IPS DF 6.9 (cell line): ENCODE measurements at regions not wholly inside any gene's neighbourhood (a gene's known extent, or its start where the extent isn't known, plus 50 kb on each side); places are given as distances from the start of the nearest gene placed in this dataset.

Experiments used
- DNase-seq: peaks from one replicate; pipeline ENCODE4 v3.0.0-alpha.2; 2013; ENCODE audit warnings: low read depth, low spot score
- H3K27ac ChIP-seq: one replicate; pipeline ENCODE4 v1.5.1; 2013; ENCODE audit warnings: low read length, control low read depth
- H3K27me3 ChIP-seq: 2 replicates; pipeline ENCODE4 v1.6.1; 2013; ENCODE audit warnings: mild to moderate bottlenecking, low read length; ENCODE audit not compliant: control insufficient read depth, insufficient read depth
- H3K36me3 ChIP-seq: 2 replicates; pipeline ENCODE4 v1.6.1; 2013; ENCODE audit warnings: low read length; ENCODE audit not compliant: control insufficient read depth, insufficient read depth
- H3K4me1 ChIP-seq: 2 replicates; pipeline ENCODE4 v1.6.1; 2013; ENCODE audit warnings: low read length; ENCODE audit not compliant: control insufficient read depth, insufficient read depth
- H3K4me3 ChIP-seq: 2 replicates; pipeline ENCODE4 v1.5.1; 2013; ENCODE audit warnings: mild to moderate bottlenecking, low read length
- H3K9me3 ChIP-seq: 2 replicates; pipeline ENCODE4 v1.6.1; 2013; ENCODE audit warnings: low read length, inconsistent platforms; ENCODE audit not compliant: control insufficient read depth, insufficient read depth
- WGBS: extraction: QIAGEN DNeasy Blood & Tissue Kit; methylation state at CpG from one replicate; pipeline ENCODE4 v1.1.7; 2013; ENCODE audit warnings: mixed read lengths, missing lambda C conversion rate; ENCODE audit not compliant: insufficient read length, insufficient coverage; 5-methylcytosine and 5-hydroxymethylcytosine counted together

DNA sequence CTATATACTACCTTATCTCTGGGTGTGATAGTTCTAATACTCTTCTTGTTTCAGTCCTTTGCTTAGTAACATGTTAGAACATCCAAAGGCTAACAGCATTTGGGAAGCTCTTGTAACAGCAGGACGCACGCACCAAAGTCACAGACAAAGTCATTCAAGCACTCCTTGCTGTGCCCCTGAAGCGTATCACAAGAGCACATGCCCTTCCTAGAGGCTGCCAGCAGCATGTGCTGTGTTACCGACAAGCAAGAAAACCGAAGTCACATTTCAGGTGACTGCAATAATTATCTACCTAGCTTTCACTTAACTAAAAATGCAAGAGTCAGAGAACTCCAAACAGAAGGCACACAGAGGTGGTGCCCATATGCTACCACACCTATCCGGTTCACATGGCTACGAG is 194.1 kb downstream of the KLF12 start:
- WGBS = no CpG with 5 or more reads among the region's 7 CpGs
- H3K4me1 ChIP-seq = no peaks in the 10 kb centered on the region
- no peaks in the 10 kb centered on the region for H3K36me3 ChIP-seq
- no peak overlapping the region for H3K27ac ChIP-seq
- H3K4me3 ChIP-seq = no peak overlapping the region
- DNase-seq = no peak
- no peaks in the 10 kb centered on the region for H3K9me3 ChIP-seq
- no peaks in the 10 kb centered on the region for H3K27me3 ChIP-seq

DNA sequence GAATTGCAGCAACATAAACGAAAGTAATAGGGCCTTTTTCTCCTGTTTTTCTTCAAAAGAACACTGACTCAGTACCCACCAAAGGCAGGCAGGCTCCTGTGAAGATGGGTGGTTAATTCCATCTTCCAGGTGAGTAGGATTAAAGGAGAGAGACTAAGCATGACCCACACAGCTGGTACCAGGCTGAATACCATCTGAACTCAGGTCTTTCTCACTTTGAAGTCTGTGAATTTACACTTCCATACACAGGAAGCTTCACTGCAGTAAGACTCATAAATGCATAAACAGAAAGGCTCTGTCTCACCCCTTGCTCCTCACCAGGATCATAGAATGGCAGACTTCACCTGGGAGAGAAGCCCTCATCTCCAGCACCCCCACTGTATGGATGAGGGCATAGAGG is 194.6 kb downstream of the KLF12 start:
- Histone ChIP-seq H3K4me3 (no peak overlapping the region), H3K27me3 (no peaks in the 10 kb centered on the region), H3K36me3 (no peaks in the 10 kb centered on the region), H3K4me1 (no peaks in the 10 kb centered on the region), H3K27ac (no peak overlapping the region), H3K9me3 (no peaks in the 10 kb centered on the region)
- no peak for DNase-seq
- WGBS = no CpG with 5 or more reads among the region's 1 CpG

DNA sequence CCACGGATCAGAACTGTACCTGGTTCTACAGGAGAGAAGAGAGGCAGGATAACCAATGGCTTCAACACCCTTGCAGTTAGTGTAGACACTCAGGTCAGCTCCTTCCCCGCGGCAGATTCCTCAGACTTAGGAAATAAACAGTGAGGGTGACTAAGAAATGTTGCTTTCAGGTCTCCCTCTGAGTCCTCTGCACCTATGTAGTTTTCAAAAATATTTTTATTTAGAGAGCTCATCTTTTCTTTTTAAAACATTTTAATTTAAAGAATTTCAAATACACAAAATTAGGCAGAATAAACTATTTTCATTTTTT is 195.2 kb downstream of the KLF12 start:
- Histone ChIP-seq H3K27ac (no peak overlapping the region), H3K4me1 (no peaks in the 10 kb centered on the region), H3K36me3 (no peaks in the 10 kb centered on the region), H3K9me3 (no peaks in the 10 kb centered on the region), H3K27me3 (no peaks in the 10 kb centered on the region), H3K4me3 (no peak overlapping the region)
- DNase-seq = no peak
- no CpG with 5 or more reads among the region's 3 CpGs for WGBS

DNA sequence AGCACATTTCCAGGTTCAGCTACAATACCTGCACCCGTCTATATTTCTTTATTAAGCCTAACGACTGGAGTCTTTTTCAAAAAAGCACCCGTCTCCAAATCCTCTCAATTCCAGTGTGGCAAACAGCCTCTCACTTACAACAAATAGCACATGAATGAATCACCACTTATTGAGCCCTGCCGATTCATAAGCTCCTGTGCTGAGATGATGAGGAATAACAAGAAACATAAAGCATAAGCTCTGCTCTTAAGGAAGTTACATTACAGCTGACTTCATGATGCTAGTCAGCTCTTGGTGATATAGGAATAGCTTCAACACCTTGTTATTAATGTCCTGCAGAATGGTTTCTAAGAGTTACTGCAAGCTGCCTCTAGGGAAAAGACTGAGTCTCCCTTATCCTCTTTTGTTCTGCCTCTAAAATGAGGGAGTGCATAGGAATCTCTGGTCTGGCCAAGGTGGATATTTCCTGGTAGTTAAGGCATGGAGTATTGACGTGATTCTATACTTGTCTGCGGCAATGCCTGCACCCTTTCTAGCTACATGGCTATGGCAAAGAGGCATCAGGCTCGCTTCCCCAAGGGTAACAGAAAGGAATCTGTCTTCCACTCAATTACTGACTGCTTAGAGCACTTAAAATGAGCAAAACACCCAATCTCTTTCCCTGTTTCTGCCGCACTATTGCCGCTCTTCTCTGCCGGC is 195.7 kb downstream of the KLF12 start:
- H3K27ac ChIP-seq = no peak overlapping the region
- no peaks in the 10 kb centered on the region for H3K27me3 ChIP-seq
- no peaks in the 10 kb centered on the region for H3K9me3 ChIP-seq
- no peak for DNase-seq
- no CpG with 5 or more reads among the region's 10 CpGs for WGBS
- H3K4me3 ChIP-seq = no peak overlapping the region
- H3K4me1 ChIP-seq = no peaks in the 10 kb centered on the region
- H3K36me3 ChIP-seq = no peaks in the 10 kb centered on the region

DNA sequence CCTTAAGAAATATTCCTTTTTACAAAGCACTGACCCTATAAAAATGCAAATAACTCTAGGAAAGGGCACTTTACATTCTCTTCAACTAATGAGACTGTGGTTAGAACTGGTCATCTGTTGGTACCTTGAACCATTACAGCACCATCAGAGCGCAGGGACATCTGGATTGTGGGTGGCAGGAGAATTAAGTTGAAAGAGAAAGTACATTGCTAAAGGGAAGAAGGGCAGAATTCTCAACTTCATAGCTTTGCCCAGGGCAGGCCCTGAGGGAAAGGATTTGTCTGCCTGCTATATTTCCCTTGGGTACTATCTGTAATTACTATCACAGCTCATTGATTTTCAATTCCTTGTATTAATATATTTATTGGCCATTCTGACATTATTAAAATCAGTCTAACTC is 196.8 kb downstream of the KLF12 start:
- no peak overlapping the region for H3K4me3 ChIP-seq
- no peak overlapping the region for H3K27ac ChIP-seq
- no CpG with 5 or more reads among the region's 1 CpG for WGBS

DNA sequence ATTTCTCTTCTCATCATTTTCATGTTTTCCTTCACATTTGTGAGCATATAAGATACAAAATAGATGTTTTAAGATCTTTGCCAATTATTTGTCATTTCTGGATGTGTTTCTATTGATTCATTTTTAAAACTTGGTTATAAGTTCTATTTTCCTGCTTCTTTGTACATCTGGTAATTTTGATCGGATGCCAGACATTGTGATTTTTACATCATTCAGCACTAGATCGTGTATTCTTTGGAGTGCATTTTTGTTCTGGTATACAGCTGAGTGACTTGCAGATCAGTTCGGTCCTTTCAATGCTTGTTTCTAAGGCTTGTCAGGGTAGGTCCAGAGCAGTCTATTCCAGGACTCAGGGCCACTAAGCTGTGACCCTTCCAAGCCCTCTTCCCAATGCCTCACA is 198.2 kb downstream of the KLF12 start:
- DNase-seq = no peak
- H3K36me3 ChIP-seq = no peaks in the 10 kb centered on the region
- no peaks in the 10 kb centered on the region for H3K27me3 ChIP-seq
- no peak overlapping the region for H3K27ac ChIP-seq
- no peak overlapping the region for H3K4me3 ChIP-seq
- no peaks in the 10 kb centered on the region for H3K9me3 ChIP-seq
- H3K4me1 ChIP-seq = no peaks in the 10 kb centered on the region
- no CpG with 5 or more reads among the region's 3 CpGs for WGBS

More for the DNA sequence above, 196.8 kb downstream of the KLF12 start:
- Histone ChIP-seq H3K27me3 (no peaks in the 10 kb centered on the region), H3K9me3 (no peaks in the 10 kb centered on the region), H3K4me1 (no peaks in the 10 kb centered on the region), H3K36me3 (no peaks in the 10 kb centered on the region)
- no peak for DNase-seq

DNA sequence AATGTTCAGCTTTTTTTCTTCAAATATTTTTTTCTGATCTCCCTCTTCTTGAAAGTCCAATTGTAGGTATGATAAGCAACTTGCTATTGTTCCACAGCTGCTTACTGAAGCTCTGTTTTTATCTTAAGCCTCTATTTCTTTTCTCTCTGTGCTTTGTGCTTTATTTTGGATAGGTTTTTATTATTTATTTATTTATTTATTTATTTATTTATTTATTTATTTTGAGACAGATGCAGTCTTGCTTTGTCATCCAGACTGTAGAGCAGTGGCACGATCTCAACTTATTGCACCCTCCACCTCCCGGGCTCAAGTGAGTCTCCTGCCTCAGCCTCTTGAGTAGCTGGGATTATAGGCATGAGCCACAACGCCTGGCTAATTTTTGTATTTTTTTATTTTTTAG is 199.4 kb downstream of the KLF12 start:
- WGBS = no CpG with 5 or more reads among the region's 3 CpGs
- Histone ChIP-seq H3K27ac (no peak overlapping the region), H3K27me3 (no peaks in the 10 kb centered on the region), H3K36me3 (no peaks in the 10 kb centered on the region), H3K9me3 (no peaks in the 10 kb centered on the region), H3K4me1 (no peaks in the 10 kb centered on the region), H3K4me3 (no peak overlapping the region)
- DNase-seq = no peak

DNA sequence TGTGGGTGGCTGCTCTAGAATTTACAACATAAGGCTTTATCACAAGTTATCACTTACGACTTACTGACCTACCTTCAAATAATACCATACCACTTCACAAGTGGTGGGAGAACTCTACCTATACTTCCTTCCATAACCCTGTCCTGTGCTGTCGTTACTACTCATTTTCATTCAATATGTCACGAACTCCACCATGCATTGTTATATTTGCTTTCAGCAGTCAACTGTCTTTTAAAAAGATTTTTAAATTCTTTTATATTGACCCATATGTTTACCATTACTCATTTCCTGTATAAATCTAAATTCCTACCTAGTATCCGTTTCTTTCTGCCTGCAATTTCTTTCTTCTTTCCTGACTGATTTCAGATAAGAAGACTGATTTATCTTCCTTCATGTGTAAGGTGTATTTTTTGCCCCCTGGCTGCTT is 200.0 kb downstream of the KLF12 start:
- WGBS = no CpG with 5 or more reads among the region's 4 CpGs
- no peak overlapping the region for H3K27ac ChIP-seq
- no peak overlapping the region for H3K4me3 ChIP-seq
- H3K27me3 ChIP-seq = no peaks in the 10 kb centered on the region
- H3K4me1 ChIP-seq = no peaks in the 10 kb centered on the region
- no peaks in the 10 kb centered on the region for H3K9me3 ChIP-seq
- H3K36me3 ChIP-seq = no peaks in the 10 kb centered on the region
- no peak for DNase-seq

DNA sequence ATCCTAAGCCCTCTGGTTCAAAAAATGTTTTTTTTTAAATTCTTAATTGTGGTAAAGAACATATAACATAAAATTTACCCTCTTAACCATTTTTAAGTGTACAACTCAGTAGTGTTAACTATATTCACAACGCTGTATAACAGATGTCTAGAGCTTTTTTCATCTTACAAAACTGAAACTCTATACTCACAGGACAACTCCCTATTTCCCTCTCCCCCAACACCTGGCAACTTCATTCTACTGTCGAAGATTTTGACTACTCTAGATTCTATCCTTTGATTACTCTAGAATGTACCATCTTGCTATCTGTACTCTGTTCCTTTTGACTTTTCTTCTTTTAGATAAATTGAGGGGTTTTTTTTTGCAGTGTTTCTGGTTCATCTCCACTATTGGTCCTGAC is 200.4 kb downstream of the KLF12 start:
- no peaks in the 10 kb centered on the region for H3K9me3 ChIP-seq
- no CpG with 5 or more reads among the region's 2 CpGs for WGBS
- no peak for DNase-seq
- H3K27ac ChIP-seq = no peak overlapping the region
- H3K4me3 ChIP-seq = no peak overlapping the region
- no peaks in the 10 kb centered on the region for H3K36me3 ChIP-seq
- no peaks in the 10 kb centered on the region for H3K4me1 ChIP-seq
- no peaks in the 10 kb centered on the region for H3K27me3 ChIP-seq

DNA sequence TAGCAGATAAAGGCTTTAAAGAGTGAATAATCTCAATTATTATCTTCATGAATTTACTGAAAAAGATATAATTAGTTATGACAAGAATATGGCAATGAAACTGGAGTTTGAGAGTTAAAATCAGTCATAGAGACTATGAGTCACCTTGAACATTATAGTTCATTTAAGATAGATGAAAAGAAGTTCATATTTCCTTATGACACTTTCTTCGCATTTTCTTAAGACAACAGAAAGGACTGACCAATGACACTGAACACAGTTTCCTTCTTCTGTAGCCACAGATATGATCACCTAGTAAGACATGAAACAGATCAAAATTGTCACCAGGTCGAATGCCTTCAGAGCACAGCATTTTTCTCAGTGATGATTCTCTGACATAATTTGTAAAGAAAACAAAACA is 202.1 kb downstream of the KLF12 start:
- Histone ChIP-seq H3K27me3 (no peaks in the 10 kb centered on the region), H3K27ac (no peak overlapping the region), H3K4me1 (no peaks in the 10 kb centered on the region), H3K36me3 (no peaks in the 10 kb centered on the region), H3K9me3 (no peaks in the 10 kb centered on the region), H3K4me3 (no peak overlapping the region)
- no CpG with 5 or more reads among the region's 2 CpGs for WGBS
- DNase-seq = no peak

DNA sequence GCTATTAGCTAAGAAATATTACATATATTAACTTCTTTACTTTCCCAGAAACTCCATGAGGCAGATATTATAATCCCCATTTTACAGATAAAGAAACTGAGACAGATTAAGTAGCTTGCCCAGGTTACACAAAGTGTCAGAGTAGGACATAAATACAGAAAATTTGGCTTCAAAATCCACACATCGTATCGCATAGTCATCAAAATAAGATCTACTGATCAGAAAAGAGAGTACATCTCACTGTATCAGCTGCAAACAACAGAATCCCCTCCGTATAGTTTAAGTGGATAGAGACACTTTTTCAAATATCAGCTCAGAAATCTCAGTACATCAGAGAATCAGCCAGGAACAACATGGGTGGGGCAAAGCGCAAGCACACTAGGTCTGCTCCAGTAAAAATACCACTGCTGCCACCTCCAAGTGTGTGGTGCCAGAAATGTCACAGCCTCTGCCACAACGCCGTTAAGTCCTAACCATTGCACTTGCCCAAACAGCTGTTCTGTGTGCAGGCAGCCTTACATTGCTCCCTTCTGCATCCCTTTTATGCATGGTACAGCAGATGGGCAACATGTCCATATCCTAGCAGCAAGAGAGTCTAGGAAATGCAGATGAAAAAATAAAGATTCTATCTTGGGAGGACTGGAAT is 204.8 kb downstream of the KLF12 start:
- Histone ChIP-seq H3K4me1 (no peaks in the 10 kb centered on the region), H3K36me3 (no peaks in the 10 kb centered on the region), H3K9me3 (no peaks in the 10 kb centered on the region), H3K27ac (no peak overlapping the region), H3K4me3 (no peak overlapping the region), H3K27me3 (no peaks in the 10 kb centered on the region)
- DNase-seq = no peak
- no CpG with 5 or more reads among the region's 6 CpGs for WGBS
